ENCODE measurements at regions not wholly inside any gene's neighbourhood (a gene's known extent, or its start where the extent isn't known, plus 50 kb on each side); places are given as distances from the start of the nearest gene placed in this dataset.

GRCh38 chr9:88750832-88751360 lies 215.9 kb downstream of the NXNL2 start:
- no peak for DNase-seq (ENCODE audit: low spot score in 2 of 2)
- peaks cover 15% of the 10 kb centered on the region for H3K4me1 ChIP-seq
- H3K4me3 ChIP-seq: no peak overlapping the region
- no peaks in the 10 kb centered on the region for H3K27me3 ChIP-seq
- H3K36me3 ChIP-seq: no peaks in the 10 kb centered on the region
- H3K27ac ChIP-seq: no peak overlapping the region
- H3K9me3 ChIP-seq: no peaks in the 10 kb centered on the region
- WGBS: 85% methylated on average over 3 of the region's 3 CpGs
- TF ChIP-seq POLR2A (IDR thresholded peaks at IDR 0.05) (no peak), CTCF (IDR thresholded peaks at IDR 0.05) (no peak), EP300 (IDR thresholded peaks at IDR 0.05) (no peak), POLR2AphosphoS5 (IDR thresholded peaks at IDR 0.05) (no peak)

GRCh38 chr9:88751781-88752180 lies 216.8 kb downstream of the NXNL2 start:
- Histone ChIP-seq H3K36me3 (no peaks in the 10 kb centered on the region), H3K9me3 (no peaks in the 10 kb centered on the region), H3K27me3 (no peaks in the 10 kb centered on the region), H3K4me3 (no peak overlapping the region), H3K27ac (no peak overlapping the region), H3K4me1 (peaks cover 13% of the 10 kb centered on the region)
- TF ChIP-seq POLR2A (IDR thresholded peaks at IDR 0.05) (no peak), POLR2AphosphoS5 (IDR thresholded peaks at IDR 0.05) (no peak), CTCF (IDR thresholded peaks at IDR 0.05) (no peak), EP300 (IDR thresholded peaks at IDR 0.05) (no peak)
- WGBS: 91% methylated on average over 8 of the region's 8 CpGs
- DNase-seq (ENCODE audit: low spot score in 2 of 2): no peak

GRCh38 chr9:88753691-88754367 lies 218.9 kb downstream of the NXNL2 start:
- no peaks in the 10 kb centered on the region for H3K9me3 ChIP-seq
- no peak for TF ChIP-seq POLR2A (IDR thresholded peaks at IDR 0.05)
- TF ChIP-seq EP300 (IDR thresholded peaks at IDR 0.05): no peak
- WGBS: 60% methylated on average over 7 of the region's 7 CpGs
- no peak overlapping the region for H3K27ac ChIP-seq
- no peak overlapping the region for H3K4me3 ChIP-seq
- DNase-seq (ENCODE audit: low spot score in 2 of 2): peak in 1 of 2 donors; percentile 31
- no peaks in the 10 kb centered on the region for H3K4me1 ChIP-seq
- no peaks in the 10 kb centered on the region for H3K27me3 ChIP-seq
- no peaks in the 10 kb centered on the region for H3K36me3 ChIP-seq

- TF ChIP-seq CTCF (IDR thresholded peaks at IDR 0.05) (no peak), POLR2AphosphoS5 (IDR thresholded peaks at IDR 0.05) (no peak), POLR2A (IDR thresholded peaks at IDR 0.05) (no peak), EP300 (IDR thresholded peaks at IDR 0.05) (no peak)
- Histone ChIP-seq H3K9me3 (no peaks in the 10 kb centered on the region), H3K4me3 (no peak overlapping the region), H3K36me3 (no peaks in the 10 kb centered on the region), H3K27me3 (no peaks in the 10 kb centered on the region), H3K4me1 (no peaks in the 10 kb centered on the region), H3K27ac (no peak overlapping the region)
- WGBS: 91% methylated on average over 10 of the region's 13 CpGs
- peak in 1 of 2 donors; percentile 15 for DNase-seq (ENCODE audit: low spot score in 2 of 2)
Observed at GRCh38 chr9:88754452-88754851, 219.5 kb downstream of the NXNL2 start.

GRCh38 chr9:88754886-88755285 lies 219.9 kb downstream of the NXNL2 start:
- 85% methylated on average over 5 of the region's 5 CpGs for WGBS
- TF ChIP-seq CTCF (IDR thresholded peaks at IDR 0.05) (no peak), EP300 (IDR thresholded peaks at IDR 0.05) (no peak), POLR2AphosphoS5 (IDR thresholded peaks at IDR 0.05) (no peak), POLR2A (IDR thresholded peaks at IDR 0.05) (no peak)

More at GRCh38 chr9:88754886-88755285, 219.9 kb downstream of the NXNL2 start:
- H3K36me3 ChIP-seq: no peaks in the 10 kb centered on the region
- no peak overlapping the region for H3K4me3 ChIP-seq
- no peak overlapping the region for H3K27ac ChIP-seq
- peak in 1 of 2 donors; percentile 16 for DNase-seq (ENCODE audit: low spot score in 2 of 2)
- H3K4me1 ChIP-seq: no peaks in the 10 kb centered on the region
- H3K27me3 ChIP-seq: no peaks in the 10 kb centered on the region
- H3K9me3 ChIP-seq: no peaks in the 10 kb centered on the region

Data from suprapubic skin (tissue), 4 donors.